Trophoblast cell (in vitro differentiated cells and primary cell): ENCODE measurements at regions not wholly inside any gene's neighbourhood (a gene's known extent, or its start where the extent isn't known, plus 50 kb on each side); places are given as distances from the start of the nearest gene placed in this dataset.
"Not testable (repeated sequence)": the region's sequence is repeated elsewhere in the genome, so short reads cannot be mapped to it uniquely, and the experiment has no call there.

Experiments
- DNase-seq, 2 donors: peaks; one replicate each; pipeline ENCODE4 v3.0.0-alpha.2; 2016
- H2AFZ ChIP-seq: 2 replicates; pipeline ENCODE4 v1.6.1; 2013; ENCODE audit warnings: low read length, moderate library complexity, mild to moderate bottlenecking; ENCODE audit not compliant: insufficient read depth, poor library complexity
- H2AK5ac ChIP-seq: 2 replicates; pipeline ENCODE4 v1.6.1; 2013; ENCODE audit warnings: mild to moderate bottlenecking, low read length
- H2BK120ac ChIP-seq: 2 replicates; pipeline ENCODE4 v1.6.1; 2013; ENCODE audit warnings: low read length, mild to moderate bottlenecking, moderate library complexity; ENCODE audit not compliant: insufficient read depth, poor library complexity
- H2BK12ac ChIP-seq: 2 replicates; pipeline ENCODE4 v1.6.1; 2013; ENCODE audit warnings: mild to moderate bottlenecking, low read length, moderate library complexity
- H2BK5ac ChIP-seq: 2 replicates; pipeline ENCODE4 v1.6.1; 2013; ENCODE audit warnings: low read length, low read depth, moderate library complexity, mild to moderate bottlenecking; ENCODE audit not compliant: poor library complexity
- H3K14ac ChIP-seq: 2 replicates; pipeline ENCODE4 v1.6.1; 2013; ENCODE audit warnings: mild to moderate bottlenecking, low read length
- H3K18ac ChIP-seq: 2 replicates; pipeline ENCODE4 v1.6.1; 2013; ENCODE audit warnings: mild to moderate bottlenecking, low read length
- H3K23ac ChIP-seq: 2 replicates; pipeline ENCODE4 v1.6.1; 2013; ENCODE audit warnings: low read length
- H3K27ac ChIP-seq: 2 replicates; pipeline ENCODE4 v1.5.1; 2013; ENCODE audit warnings: low read depth, mild to moderate bottlenecking, inconsistent platforms, low read length, moderate library complexity
- H3K27me3 ChIP-seq: 2 replicates; pipeline ENCODE4 v1.6.1; 2013; ENCODE audit warnings: inconsistent platforms, mild to moderate bottlenecking, low read length, moderate library complexity; ENCODE audit not compliant: insufficient read depth
- H3K36me3 ChIP-seq, 2 experiments: 1 replicate in 1 of 2; 2 replicates in 1 of 2; pipeline ENCODE4 v1.6.1; 2013; ENCODE audit warnings: low read length in 2 of 2, mild to moderate bottlenecking in 2 of 2, moderate library complexity in 1 of 2; ENCODE audit not compliant: insufficient read depth in 2 of 2, control insufficient read depth in 1 of 2
- H3K4ac ChIP-seq: 2 replicates; pipeline ENCODE4 v1.6.1; 2013; ENCODE audit warnings: low read depth, mild to moderate bottlenecking, low read length, moderate library complexity
- H3K4me1 ChIP-seq, 2 experiments: 1 replicate in 1 of 2; 2 replicates in 1 of 2; pipeline ENCODE4 v1.6.1; 2013; ENCODE audit warnings: low read length in 2 of 2, mild to moderate bottlenecking in 2 of 2, moderate library complexity in 1 of 2; ENCODE audit not compliant: insufficient read depth in 2 of 2, control insufficient read depth in 1 of 2
- H3K4me2 ChIP-seq: 2 replicates; pipeline ENCODE4 v1.6.1; 2013; ENCODE audit warnings: inconsistent platforms, mild to moderate bottlenecking, low read length, moderate library complexity
- H3K4me3 ChIP-seq: 2 replicates; pipeline ENCODE4 v1.5.1; 2013; ENCODE audit warnings: mild to moderate bottlenecking, low read depth, low read length, inconsistent platforms
- H3K79me1 ChIP-seq: one replicate; pipeline ENCODE4 v1.6.1; 2013; ENCODE audit warnings: low read length
- H3K79me2 ChIP-seq: 2 replicates; pipeline ENCODE4 v1.6.1; 2013; ENCODE audit warnings: low read length, mild to moderate bottlenecking; ENCODE audit not compliant: control insufficient read depth, insufficient read depth, poor library complexity
- H3K9ac ChIP-seq: 2 replicates; pipeline ENCODE4 v1.6.1; 2013; ENCODE audit warnings: mild to moderate bottlenecking, low read length
- H3K9me3 ChIP-seq: 2 replicates; pipeline ENCODE4 v1.6.1; 2013; ENCODE audit warnings: low read depth, mild to moderate bottlenecking, control low read depth, inconsistent platforms, low read length; ENCODE audit not compliant: insufficient read depth
- H4K12ac ChIP-seq: 2 replicates; pipeline ENCODE4 v1.6.1; 2013; ENCODE audit warnings: low read depth, mild to moderate bottlenecking, low read length, moderate library complexity
- H4K8ac ChIP-seq: 2 replicates; pipeline ENCODE4 v1.6.1; 2013; ENCODE audit warnings: low read depth, mild to moderate bottlenecking, low read length, moderate library complexity
- H4K91ac ChIP-seq: one replicate; pipeline ENCODE4 v1.6.1; 2013; ENCODE audit warnings: low read depth, mild to moderate bottlenecking, low read length, moderate library complexity
- WGBS: extraction: QIAGEN DNeasy Blood & Tissue Kit; methylation state at CpG from one replicate; pipeline ENCODE4 v1.1.7; 2013; ENCODE audit warnings: missing lambda C conversion rate; ENCODE audit not compliant: insufficient read length, insufficient coverage; ENCODE audit errors: extremely low coverage; 5-methylcytosine and 5-hydroxymethylcytosine counted together

GRCh38 chr6:139698526-139699176 lies 324.2 kb upstream of the CITED2 start:
- no CpG with 5 or more reads among the region's 3 CpGs for WGBS
- no peak overlapping the region for H3K27ac ChIP-seq
- H3K36me3 ChIP-seq = no peaks in the 10 kb centered on the region
- no peaks in the 10 kb centered on the region for H3K27me3 ChIP-seq
- no peak overlapping the region for H4K12ac ChIP-seq
- no peak overlapping the region for H4K8ac ChIP-seq
- H3K14ac ChIP-seq = no peak overlapping the region
- H3K4ac ChIP-seq = no peak overlapping the region
- H2BK12ac ChIP-seq = no peak overlapping the region
- no peak overlapping the region for H2BK5ac ChIP-seq
- no peak overlapping the region for H2AFZ ChIP-seq
- no peak overlapping the region for H3K9ac ChIP-seq
- no peak overlapping the region for H3K18ac ChIP-seq
- H3K4me3 ChIP-seq = no peak overlapping the region
- H3K9me3 ChIP-seq = no peaks in the 10 kb centered on the region
- H4K91ac ChIP-seq = no peak overlapping the region
- no peak overlapping the region for H2AK5ac ChIP-seq
- no peaks in the 10 kb centered on the region for H3K79me2 ChIP-seq
- H3K4me2 ChIP-seq = no peak overlapping the region
- H3K23ac ChIP-seq = no peak overlapping the region
- DNase-seq = peak in 1 of 2 donors; percentile 13
- H3K79me1 ChIP-seq = no peaks in the 10 kb centered on the region
- no peak overlapping the region for H2BK120ac ChIP-seq
- no peaks in the 10 kb centered on the region for H3K4me1 ChIP-seq

- H3K36me3 ChIP-seq, H3K27me3 ChIP-seq: not testable (repeated sequence)
- WGBS = no CpG with 5 or more reads among the region's 23 CpGs
These were observed 323.4 kb upstream of the CITED2 start for GRCh38 chr6:139697856-139698255.

GRCh38 chr6:139696991-139697390 lies 322.5 kb upstream of the CITED2 start:
- H3K27me3 ChIP-seq, H3K4me1 ChIP-seq, H3K14ac ChIP-seq, DNase-seq, H4K12ac ChIP-seq, H3K18ac ChIP-seq, H4K8ac ChIP-seq, H2BK5ac ChIP-seq, H4K91ac ChIP-seq, H3K27ac ChIP-seq, H3K9me3 ChIP-seq, H3K23ac ChIP-seq, H3K4me3 ChIP-seq, H3K79me1 ChIP-seq, H2AFZ ChIP-seq, H3K4ac ChIP-seq, H2AK5ac ChIP-seq, H3K79me2 ChIP-seq, H3K4me2 ChIP-seq, H2BK12ac ChIP-seq, H3K36me3 ChIP-seq, H3K9ac ChIP-seq, H2BK120ac ChIP-seq: not testable (repeated sequence)
- WGBS = no CpG with 5 or more reads among the region's 16 CpGs

More at GRCh38 chr6:139697856-139698255, 323.4 kb upstream of the CITED2 start:
- not testable (repeated sequence) for H3K14ac ChIP-seq, H3K9ac ChIP-seq, H3K79me1 ChIP-seq, H4K91ac ChIP-seq, H3K4me1 ChIP-seq, H2BK5ac ChIP-seq, H3K4ac ChIP-seq, H3K18ac ChIP-seq, H2BK120ac ChIP-seq, H2BK12ac ChIP-seq, H2AFZ ChIP-seq, H4K8ac ChIP-seq, H3K79me2 ChIP-seq, H3K23ac ChIP-seq, H3K4me3 ChIP-seq, H4K12ac ChIP-seq, DNase-seq, H3K4me2 ChIP-seq, H3K9me3 ChIP-seq, H3K27ac ChIP-seq
- peak overlapping the region; percentile 79 for H2AK5ac ChIP-seq

- Histone ChIP-seq H3K4ac (no peak overlapping the region), H3K4me3 (no peak overlapping the region), H3K4me1 (no peaks in the 10 kb centered on the region), H3K9ac (no peak overlapping the region), H4K8ac (no peak overlapping the region), H2AK5ac (no peak overlapping the region), H3K79me1 (no peaks in the 10 kb centered on the region), H2BK5ac (no peak overlapping the region), H3K18ac (no peak overlapping the region), H4K91ac (no peak overlapping the region), H2BK12ac (no peak overlapping the region), H3K14ac (no peak overlapping the region), H2AFZ (no peak overlapping the region), H3K79me2 (no peaks in the 10 kb centered on the region), H3K27me3 (no peaks in the 10 kb centered on the region), H3K9me3 (no peaks in the 10 kb centered on the region), H4K12ac (no peak overlapping the region), H3K27ac (no peak overlapping the region), H3K4me2 (no peak overlapping the region), H3K36me3 (no peaks in the 10 kb centered on the region), H2BK120ac (no peak overlapping the region), H3K23ac (no peak overlapping the region)
- no peak for DNase-seq
- no CpG with 5 or more reads among the region's 1 CpG for WGBS
These were observed 320.9 kb upstream of the CITED2 start for GRCh38 chr6:139695361-139695760.
